Fibroblast of skin of abdomen (primary cell): ENCODE measurements at regions not wholly inside any gene's neighbourhood (a gene's known extent, or its start where the extent isn't known, plus 50 kb on each side); places are given as distances from the start of the nearest gene placed in this dataset.
"Not testable (repeated sequence)": the region's sequence is repeated elsewhere in the genome, so short reads cannot be mapped to it uniquely, and the experiment has no call there.

Experiments used
- DNase-seq: peaks from one replicate; pipeline ENCODE4 v3.0.0-alpha.2; 2013

DNA sequence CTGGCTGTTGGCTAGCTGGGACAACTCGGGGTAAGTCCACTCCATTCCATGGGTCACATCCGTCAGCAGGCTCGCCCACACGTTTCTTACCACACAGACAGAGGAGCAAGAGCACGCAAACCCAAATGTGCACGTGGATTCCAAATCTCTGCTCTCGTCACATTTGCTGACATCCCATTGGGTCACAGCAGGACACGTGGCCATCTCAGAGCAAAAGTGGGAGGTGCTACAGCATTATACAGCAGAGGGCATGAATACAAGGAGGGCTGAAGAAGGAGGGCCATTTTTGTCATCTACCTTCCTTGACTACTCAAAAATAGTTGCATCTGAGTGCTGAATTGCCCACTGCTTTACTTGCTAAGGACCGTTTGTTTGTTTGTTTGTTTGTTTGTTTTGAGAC, 84.7 kb downstream of the RBBP6 start:
- no peak for DNase-seq

DNA sequence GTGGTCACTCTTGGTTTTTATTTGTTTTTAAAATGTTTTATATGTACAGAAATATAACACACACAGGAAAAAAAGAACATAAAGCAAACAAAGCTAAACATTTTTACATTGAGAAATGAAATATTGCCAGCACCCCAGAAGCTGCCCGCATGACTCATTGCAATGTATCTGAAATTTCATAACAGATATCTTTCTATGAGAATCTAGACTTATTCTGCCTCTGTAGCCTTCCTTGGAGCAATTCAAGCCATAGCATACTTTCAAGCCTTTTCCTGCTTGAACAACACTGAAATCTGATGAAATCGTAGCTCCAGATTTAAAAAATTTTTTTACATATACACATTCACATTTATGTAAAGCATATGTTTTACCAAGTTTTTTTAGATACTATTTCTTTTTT, 86.9 kb downstream of the RBBP6 start:
- DNase-seq: peak; percentile 68

DNA sequence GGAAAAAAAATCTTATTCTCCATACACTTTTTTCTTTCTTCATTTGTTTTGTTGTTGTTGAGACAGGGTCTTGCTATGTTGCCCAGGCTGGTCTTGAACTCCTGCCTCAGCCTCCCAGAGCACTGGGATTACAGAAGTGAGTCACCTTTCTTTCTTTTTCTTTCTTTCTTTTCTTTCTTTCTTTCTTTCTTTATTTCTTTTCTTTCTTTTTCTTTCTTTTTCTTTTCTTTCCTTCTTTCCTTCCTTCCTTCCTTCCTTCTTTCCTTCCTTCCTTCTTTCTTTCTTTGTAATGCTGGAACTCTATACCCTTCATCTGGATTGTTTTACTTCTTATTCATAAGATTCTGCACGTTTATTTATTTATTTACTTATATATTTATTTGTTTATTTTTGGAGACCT, 94.5 kb upstream of the TNRC6A start:
- DNase-seq: no peak

DNA sequence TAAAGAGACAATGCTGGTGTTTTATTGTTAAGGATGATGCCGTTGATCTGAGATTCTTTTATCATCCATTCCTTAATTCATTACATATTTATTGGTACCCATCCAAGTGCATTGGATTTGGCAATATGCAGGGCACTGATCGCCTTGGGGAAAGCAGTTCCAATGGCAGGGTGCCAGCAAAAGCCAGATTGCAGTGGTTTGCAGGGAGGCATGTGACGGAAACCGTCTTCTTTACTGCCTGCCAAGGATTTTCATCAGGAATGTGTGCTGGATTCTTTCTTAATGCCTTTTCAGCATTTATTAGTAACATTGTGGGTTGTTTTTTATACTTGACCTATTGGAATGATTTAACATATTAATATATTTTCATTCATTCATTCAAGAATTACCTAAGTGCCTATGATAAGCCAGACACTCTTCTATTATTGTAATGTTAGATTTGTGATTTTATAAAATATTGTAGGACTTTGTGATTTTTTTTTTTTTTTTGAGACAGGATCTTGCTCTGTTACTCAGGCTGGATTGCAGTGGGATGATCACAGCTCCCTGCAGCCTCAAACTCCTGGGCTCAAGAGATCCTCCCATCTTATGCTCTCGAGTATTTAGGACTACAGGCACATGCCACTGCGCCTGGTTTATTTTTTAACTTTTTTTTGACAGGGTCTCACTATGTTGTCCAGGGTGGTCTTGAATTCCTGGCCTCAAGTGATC, 93.4 kb upstream of the TNRC6A start:
- DNase-seq: peak; percentile 98

DNA sequence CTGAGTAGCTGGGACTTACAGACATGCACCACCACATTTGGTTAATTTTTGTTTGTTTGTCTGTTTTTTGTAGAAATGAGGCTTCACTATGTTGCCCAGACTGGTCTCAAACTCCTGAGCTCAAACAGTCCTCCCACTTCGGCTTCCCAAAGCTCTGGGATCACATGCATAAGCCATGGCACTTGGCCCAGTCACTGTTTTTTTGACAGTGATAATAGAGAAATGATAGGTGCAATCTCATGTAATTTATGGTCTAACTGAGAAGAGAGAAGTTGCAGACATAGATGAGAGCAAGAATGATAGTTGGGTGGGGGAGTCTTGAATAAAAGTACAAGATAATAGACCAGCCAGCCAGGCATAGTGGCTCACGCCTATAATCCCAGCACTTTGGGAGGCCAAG, 89.7 kb upstream of the TNRC6A start:
- no peak for DNase-seq

DNA sequence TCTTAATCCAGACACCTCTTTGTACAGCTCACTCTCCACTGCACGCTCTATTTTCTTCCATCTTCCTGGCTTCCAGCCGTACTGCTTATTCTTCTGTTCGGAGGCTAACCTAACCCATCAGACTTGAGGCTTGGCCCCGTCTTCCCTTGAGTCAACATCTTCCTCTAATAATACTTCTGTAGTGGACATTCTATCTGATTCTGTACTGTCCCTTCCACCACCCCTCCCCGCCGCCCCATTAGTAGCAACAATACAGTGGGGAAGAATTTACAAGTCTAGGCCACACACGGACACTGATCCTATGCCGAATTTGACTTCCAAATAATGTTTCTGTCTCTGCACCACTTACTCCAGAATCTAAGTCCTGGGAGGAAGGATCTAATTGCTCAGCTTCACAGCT, 86.0 kb upstream of the TNRC6A start:
- DNase-seq: no peak

DNA sequence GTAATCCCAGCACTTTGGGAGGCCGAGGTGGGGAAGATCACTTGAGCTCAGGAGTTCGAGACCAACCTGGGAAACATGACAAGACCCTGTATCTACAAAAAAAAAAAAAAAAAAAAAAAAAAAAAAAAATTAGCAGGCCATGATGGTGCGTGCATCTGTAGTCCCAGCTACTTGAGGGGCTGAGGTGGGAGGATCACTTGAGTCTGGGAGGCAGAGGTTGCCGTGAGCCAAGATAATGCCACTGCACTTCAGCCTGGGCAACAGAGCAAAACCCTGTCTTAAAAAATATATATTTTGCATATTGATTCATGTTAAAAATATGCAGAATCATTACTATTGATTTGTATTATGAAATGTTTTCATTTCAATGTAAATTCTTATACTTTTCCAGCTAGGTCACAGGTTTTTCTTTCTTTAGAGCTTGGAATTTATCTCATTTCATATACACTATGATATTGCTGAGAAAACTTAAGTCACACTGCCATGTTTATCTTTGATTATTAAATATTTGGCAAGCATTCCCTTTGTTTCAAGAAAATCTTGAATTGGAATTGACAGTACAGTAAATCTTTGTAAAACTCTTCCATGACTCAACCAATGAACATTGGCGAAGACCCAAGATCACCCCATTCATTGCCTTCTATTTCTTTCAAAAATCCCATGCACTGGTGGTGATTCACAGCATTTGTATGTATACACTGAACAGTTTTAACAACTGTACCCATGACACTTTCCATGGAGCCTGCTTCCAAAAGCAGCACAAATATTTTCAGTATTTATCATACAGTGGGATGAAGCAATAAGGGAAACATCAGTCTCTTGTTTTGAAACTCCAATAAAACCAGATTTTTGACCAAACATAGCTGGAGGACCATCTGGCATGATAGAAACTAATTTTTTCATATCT, 83.5 kb upstream of the TNRC6A start:
- DNase-seq: peak; percentile 100

DNA sequence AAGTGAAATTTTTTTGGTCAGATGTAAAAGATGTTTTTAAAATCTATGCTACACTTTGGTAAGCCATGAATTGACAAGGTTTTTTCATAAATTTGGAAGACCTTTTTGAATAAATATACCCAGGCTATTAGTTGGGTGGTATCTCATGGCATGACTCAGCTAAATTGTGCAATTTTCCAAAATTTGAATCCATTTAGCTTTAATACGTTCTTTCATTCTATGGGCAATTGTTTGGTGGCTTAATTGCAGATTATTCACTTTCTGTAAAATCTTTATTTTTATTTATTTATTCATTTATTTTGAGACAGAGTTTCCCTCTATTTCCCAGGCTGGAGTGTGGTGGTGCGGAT, 82.8 kb upstream of the TNRC6A start:
- DNase-seq: no peak

DNA sequence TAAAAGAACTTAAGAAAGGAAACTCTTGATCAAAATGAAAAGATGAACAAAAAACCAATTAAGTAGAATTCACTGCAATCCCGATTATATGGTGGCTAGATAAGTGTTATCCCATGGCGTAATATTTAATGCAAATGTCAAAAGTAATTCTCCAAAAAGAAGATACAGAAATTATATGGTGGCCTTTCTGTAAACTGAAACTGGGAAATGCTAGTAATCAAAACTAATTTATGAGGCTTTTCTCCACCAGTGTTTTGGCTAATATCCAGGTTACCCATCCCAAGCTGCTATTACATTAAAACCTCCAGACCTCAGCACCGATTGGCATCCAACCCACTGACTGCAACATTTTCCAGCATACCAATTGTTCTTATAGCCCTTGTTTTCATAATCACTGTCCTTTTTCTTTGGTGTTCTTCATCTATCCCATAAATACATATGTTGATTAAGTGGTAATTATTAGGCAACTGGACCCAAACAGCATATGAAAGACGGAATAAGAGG, 77.2 kb upstream of the TNRC6A start:
- DNase-seq: peak; percentile 24

DNA sequence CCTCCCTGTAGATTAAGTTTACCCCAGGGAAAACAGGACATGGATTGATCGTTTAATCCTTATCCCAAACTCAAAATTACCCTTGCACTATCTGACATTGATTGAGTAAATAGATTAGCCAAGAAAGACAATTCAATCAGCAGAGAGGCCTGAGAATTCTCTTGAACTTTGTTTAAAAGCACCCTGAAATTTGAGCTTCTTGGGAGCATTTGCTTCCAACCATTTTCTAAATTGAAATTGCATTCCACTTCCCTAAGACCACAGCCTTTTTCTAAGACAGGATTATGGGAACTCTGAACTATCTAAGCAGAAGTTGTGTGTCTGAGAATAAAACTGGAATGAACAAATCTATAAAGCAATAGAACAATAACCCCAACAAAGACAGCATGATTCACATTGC, 76.6 kb upstream of the TNRC6A start:
- DNase-seq: no peak

DNA sequence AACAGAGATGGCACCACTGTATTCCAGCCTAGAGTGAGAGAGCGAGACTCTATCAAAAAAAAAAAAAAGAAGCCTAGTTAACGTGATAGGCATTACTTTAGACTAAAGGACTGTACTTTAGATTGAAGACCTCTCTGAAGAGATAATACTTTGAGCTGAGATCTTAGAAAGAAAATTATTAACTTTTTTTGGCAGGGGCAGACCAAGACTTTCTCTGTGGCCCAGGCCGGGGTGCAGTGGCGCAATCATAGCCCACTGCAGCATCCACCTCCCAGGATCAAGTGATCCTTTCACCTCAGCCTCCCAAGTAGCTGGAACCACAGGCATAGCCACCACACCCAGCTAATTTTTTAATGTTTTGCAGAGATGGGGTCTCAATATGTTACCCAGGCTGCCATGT, 75.7 kb upstream of the TNRC6A start:
- DNase-seq: no peak

DNA sequence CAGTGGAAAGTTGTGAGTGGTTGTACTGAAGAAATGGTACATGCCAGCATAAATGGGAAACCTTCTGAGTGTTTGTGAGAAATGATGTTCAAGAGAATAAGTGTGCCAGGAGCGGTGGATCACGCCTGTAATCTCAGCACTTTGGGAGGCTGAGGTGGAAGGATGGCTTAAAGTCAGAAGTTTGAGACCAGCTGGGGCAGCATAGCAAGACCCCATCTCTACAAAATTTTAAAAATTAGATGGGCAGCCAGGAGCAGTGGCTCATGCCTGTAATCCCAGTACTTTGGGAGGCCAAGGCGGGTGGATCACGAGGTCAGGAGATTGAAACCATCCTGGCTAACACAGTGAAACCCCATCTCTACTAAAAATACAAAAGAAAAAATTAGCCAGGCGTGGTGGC, 63.5 kb upstream of the TNRC6A start:
- not testable (repeated sequence) for DNase-seq

DNA sequence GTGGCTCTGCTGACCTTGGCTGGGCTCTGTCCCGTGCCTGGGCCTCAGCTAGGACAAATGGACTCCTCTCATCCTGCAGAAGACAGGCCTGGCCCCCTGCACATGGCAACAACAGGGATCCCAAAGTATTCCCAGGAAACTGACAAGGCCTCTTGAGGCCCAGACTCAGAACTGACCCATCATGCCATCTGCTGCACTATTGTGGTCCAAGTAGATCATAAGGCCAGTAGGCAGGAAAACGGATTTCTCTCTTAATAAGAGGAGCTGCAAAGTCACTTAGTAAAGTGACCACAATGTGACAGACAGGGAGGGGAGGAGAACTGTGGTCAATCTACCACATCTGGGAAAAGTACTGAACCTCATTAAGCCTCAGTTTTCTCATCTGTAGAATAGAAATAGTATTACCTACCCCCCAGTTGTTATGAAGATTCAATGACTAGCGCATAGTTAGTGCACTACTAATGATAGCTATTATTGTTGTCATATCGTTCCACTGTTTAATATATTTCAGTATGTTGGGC, 62.1 kb upstream of the TNRC6A start:
- DNase-seq: no peak

DNA sequence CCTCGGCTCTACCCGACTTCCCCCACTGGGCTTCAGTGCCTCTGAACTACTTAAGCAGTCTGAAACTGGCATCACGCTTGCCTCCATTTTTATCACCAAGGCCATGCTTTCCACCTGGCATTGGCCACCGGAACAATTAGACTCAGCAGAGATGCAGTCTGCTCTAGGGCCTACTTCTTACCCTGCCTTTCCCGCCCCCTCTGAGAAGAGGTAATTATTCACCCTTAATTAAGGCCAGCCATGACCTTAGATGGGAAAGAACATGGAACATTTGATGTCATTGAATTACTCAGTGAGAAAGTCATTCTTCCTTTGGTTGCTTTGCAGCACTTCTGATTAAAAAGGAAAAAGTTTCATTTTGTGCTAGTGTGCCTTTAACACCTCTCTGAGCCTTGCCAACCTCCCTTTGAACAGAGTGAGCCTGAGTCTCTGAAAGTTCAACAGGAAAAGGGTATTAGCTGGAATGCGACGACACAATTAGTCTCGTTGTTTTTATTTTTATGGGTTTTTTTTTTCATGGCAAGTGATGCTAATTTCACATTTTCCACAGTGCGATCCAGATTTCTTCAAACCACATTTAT, 60.9 kb upstream of the TNRC6A start:
- peak; percentile 87 for DNase-seq

DNA sequence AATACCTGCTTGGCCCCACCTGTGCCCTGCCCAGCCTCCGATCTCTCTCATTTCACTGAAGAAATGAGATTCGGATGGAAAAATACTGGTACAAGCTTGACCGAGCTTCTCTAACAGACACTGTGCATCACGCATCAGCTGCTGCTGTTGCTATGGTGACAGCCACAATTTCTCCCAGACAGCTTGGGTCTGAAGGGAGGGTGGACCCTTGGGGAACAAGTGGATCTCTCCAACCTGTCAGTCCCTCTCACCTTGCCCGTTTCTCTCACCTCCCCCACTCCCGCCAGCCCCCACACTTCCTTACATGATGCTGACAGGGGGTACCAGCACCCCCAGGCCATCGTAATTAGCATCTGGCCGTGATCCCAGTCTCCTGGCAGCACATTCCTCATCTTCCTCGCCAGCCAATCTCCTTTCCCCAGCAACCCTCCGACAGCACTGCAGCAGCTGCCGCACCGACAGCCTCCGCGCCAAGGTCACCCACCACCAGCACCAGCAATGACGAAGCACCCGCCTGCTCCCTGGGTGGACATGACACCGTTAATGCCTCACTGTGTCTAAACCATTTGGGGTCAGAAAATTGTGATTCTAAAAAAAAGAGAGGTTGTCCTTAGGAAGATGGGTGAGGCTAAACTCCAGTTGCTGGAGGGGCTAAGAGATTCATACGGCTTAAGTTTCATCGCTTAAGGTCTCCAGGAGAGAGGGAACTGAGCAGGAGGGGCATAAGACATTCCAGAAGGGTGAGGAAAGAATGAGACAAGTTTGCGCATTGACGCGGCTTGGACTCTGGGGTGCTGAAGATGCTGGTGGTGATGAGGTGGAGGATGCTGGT, 58.6 kb upstream of the TNRC6A start:
- peak; percentile 88 for DNase-seq

DNA sequence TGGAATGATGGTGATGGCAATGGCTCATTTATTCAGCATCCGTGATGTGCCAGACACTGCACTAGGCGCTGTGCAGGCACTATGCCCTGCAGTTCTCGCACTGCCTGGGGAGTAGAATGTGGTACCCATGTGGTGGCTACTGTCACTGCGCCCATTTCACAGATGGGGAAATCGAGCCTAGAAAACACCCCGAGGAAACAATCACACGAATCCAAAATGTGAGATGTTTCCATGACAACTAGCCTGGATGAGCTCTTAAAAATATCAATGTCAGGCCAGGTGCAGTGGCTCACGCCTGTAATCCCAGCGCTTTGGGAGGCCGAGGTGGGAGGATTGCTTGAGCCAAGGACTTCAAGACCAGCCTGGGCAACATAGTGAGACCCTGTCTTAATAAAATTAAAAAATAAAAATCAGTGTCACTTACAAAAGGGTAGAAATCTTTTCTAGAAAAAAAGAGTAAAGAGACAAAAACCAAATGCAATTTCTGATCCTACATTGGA, 57.9 kb upstream of the TNRC6A start:
- no peak for DNase-seq

DNA sequence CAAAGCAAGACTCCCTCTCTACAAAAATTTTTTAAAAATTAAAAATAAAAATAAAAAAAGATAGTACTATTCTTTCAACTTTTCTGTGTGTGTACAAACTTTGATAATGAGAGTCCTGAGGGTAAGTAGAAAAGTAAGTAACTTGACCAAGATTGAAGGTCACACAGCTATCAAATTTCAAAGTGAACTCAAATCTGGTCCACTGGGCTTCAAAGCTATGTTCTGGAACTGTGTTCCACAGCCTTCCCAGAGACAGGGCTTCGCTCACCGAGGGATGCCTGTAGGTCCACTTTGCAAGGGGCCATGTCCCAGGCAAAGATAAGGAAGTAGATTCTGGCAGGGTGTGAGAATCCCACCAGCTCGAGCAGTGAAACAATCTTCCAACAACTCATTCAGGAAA, 56.3 kb upstream of the TNRC6A start:
- no peak for DNase-seq

DNA sequence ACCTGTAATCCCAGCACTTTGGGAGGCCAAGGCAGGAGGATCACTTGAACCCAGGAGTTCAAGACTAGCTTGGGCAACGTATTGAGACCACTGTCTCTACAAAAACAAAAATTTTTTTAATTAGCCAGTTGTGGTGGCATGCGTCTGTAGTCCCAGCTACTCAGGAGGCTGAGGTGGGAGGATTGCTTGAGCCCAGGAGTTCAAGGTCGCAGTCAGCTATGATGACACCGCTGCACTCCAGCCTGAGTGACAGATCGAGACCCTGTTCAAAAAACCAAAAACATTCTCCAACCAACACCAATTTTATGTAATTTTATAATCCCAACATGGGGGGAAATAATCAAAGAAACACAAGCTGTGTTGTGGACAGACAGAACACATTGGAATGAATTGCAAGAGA, 54.6 kb upstream of the TNRC6A start:
- DNase-seq: no peak

DNA sequence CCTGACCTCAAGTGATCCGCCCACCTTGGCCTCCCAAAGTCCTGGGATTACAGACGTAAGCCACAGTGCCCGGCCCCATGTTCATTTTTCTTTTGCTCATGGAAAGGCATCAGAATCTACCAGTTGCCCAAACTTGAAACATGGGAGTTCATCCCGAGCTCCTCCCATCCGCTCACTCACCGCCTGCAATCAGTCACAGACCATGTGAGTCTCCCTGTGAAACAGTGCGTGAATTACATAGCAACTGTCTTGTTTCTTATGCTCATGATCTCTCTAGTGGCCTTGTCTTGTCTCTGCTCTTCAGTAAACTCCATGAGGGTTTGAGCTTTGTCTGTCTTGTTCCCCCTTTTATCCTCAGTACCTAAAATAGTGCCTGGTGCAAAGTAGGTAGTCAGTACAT, 52.1 kb upstream of the TNRC6A start:
- DNase-seq: no peak
